SK-N-SH treated with all-trans-retinoic acid at 6 μM for 48 hours (cell line): ENCODE measurements at regions not wholly inside any gene's neighbourhood (a gene's known extent, or its start where the extent isn't known, plus 50 kb on each side); places are given as distances from the start of the nearest gene placed in this dataset.

ENCODE experiments used
- CREB5 ChIP-seq: fragments of 250-450 bp; sonication (Bioruptor Pico); IDR thresholded peaks from 2 replicates; pipeline ENCODE4 v1.5.1; 2020; ENCODE audit warnings: low read depth, mild to moderate bottlenecking, moderate library complexity
- CSDC2 ChIP-seq: fragments of 250-450 bp; sonication (Bioruptor Pico); IDR thresholded peaks from 2 replicates; pipeline ENCODE4 v1.5.0; 2020; ENCODE audit warnings: mild to moderate bottlenecking, moderate library complexity
- GLIS3 ChIP-seq: fragments of 250-450 bp; sonication (Bioruptor Pico); IDR thresholded peaks from 2 replicates; pipeline ENCODE4 v1.5.0; 2020; ENCODE audit warnings: mild to moderate bottlenecking, moderate library complexity
- ISL1 ChIP-seq: fragments of 250-450 bp; sonication (Bioruptor Pico); IDR thresholded peaks from 2 replicates; pipeline ENCODE4 v2.1.2; 2022; ENCODE audit warnings: mild to moderate bottlenecking, moderate library complexity
- POU6F1 ChIP-seq: fragments of 250-450 bp; sonication (Bioruptor Pico); IDR thresholded peaks from 2 replicates; pipeline ENCODE4 v1.8.0; 2021; ENCODE audit warnings: low read depth, mild to moderate bottlenecking, moderate library complexity, borderline replicate concordance
- SNAI2 ChIP-seq: fragments of 250-450 bp; sonication (Bioruptor Pico); IDR thresholded peaks from 2 replicates; pipeline ENCODE4 v1.5.0; 2020; ENCODE audit warnings: mild to moderate bottlenecking, moderate library complexity
- TOX ChIP-seq: fragments of 250-450 bp; sonication (Bioruptor Pico); IDR thresholded peaks from 2 replicates; pipeline ENCODE4 v1.8.0; 2021; ENCODE audit warnings: mild to moderate bottlenecking, moderate library complexity, borderline replicate concordance
- ZC3H10 ChIP-seq: fragments of 250-450 bp; sonication (Bioruptor Pico); IDR thresholded peaks from 2 replicates; pipeline ENCODE4 v1.5.1; 2021; ENCODE audit warnings: mild to moderate bottlenecking, moderate library complexity
- ZFP3 ChIP-seq: fragments of 250-450 bp; sonication (Bioruptor Pico); IDR thresholded peaks from 2 replicates; pipeline ENCODE4 v1.5.0; 2020; ENCODE audit warnings: mild to moderate bottlenecking, moderate library complexity
- ZNF8 ChIP-seq: fragments of 450-650 bp; formaldehyde crosslinking; IDR thresholded peaks from 2 replicates; pipeline ENCODE4 v1.5.0; 2020; ENCODE audit warnings: mild to moderate bottlenecking, moderate library complexity

GRCh38 chr9:81122749-81123148 is 566.6 kb downstream of the TLE1 start:
- TF ChIP-seq ZC3H10 (no peak), POU6F1 (no peak), TOX (CRISPR knock-in tag) (no peak), ISL1 (CRISPR knock-in tag) (no peak), CREB5 (CRISPR knock-in tag) (no peak), SNAI2 (CRISPR knock-in tag) (no peak), CSDC2 (CRISPR knock-in tag) (no peak), GLIS3 (CRISPR knock-in tag) (no peak), ZNF8 (CRISPR knock-in tag) (no peak), ZFP3 (CRISPR knock-in tag) (no peak)
